Hepatocyte (in vitro differentiated cells): ENCODE measurements at regions not wholly inside any gene's neighbourhood (a gene's known extent, or its start where the extent isn't known, plus 50 kb on each side); places are given as distances from the start of the nearest gene placed in this dataset.

ENCODE experiments used
- DNase-seq: peaks from one replicate; pipeline ENCODE4 v3.0.0-alpha.2; 2016; ENCODE audit warnings: low spot score
- H2AFZ ChIP-seq: fragments of 200-600 bp; sonication (generic); 2 replicates; pipeline ENCODE4 v1.6.0; 2016; ENCODE audit warnings: antibody characterized with exemption, mild to moderate bottlenecking
- H3K27ac ChIP-seq: fragments of 200-600 bp; sonication (generic); 2 replicates; pipeline ENCODE4 v1.5.1; 2016; ENCODE audit warnings: mild to moderate bottlenecking
- H3K27me3 ChIP-seq: fragments of 200-600 bp; sonication (generic); 2 replicates; pipeline ENCODE4 v1.6.1; 2016
- H3K36me3 ChIP-seq: fragments of 200-600 bp; sonication (generic); replicated peaks from 2 replicates; pipeline ENCODE4 v1.5.1; 2016; ENCODE audit warnings: low read depth; ENCODE audit not compliant: insufficient read depth
- H3K4me1 ChIP-seq: fragments of 200-600 bp; sonication (generic); 2 replicates; pipeline ENCODE4 v1.5.1; 2016; ENCODE audit warnings: mild to moderate bottlenecking, moderate library complexity; ENCODE audit not compliant: insufficient read depth
- H3K4me2 ChIP-seq: fragments of 200-600 bp; sonication (generic); 2 replicates; pipeline ENCODE4 v1.6.0; 2016
- H3K4me3 ChIP-seq: fragments of 200-600 bp; sonication (generic); 2 replicates; pipeline ENCODE4 v1.5.1; 2016; ENCODE audit warnings: mild to moderate bottlenecking
- H3K79me2 ChIP-seq: fragments of 200-600 bp; sonication (generic); 2 replicates; pipeline ENCODE4 v1.6.0; 2017; ENCODE audit warnings: mild to moderate bottlenecking
- H3K9me2 ChIP-seq: fragments of 200-600 bp; sonication (generic); replicated peaks from 2 replicates; pipeline ENCODE4 v1.6.0; 2017; ENCODE audit warnings: mild to moderate bottlenecking; ENCODE audit not compliant: insufficient read depth
- H3K9me3 ChIP-seq: fragments of 200-600 bp; sonication (generic); 2 replicates; pipeline ENCODE4 v1.5.1; 2016; ENCODE audit warnings: low read depth, mild to moderate bottlenecking
- H4K20me1 ChIP-seq: fragments of 200-600 bp; sonication (generic); 2 replicates; pipeline ENCODE4 v1.6.0; 2016; ENCODE audit warnings: mild to moderate bottlenecking; ENCODE audit not compliant: insufficient read depth, poor library complexity, severe bottlenecking
- EZH2 ChIP-seq: fragments of 200-600 bp; sonication (generic); IDR thresholded peaks from 2 replicates; pipeline ENCODE4 v1.6.1; 2016; ENCODE audit warnings: antibody characterized with exemption, mild to moderate bottlenecking, borderline replicate concordance
- EZH2phosphoT487 ChIP-seq: fragments of 200-600 bp; sonication (generic); IDR thresholded peaks from one replicate; pipeline ENCODE4 v1.6.1; 2018; ENCODE audit warnings: antibody characterized with exemption, mild to moderate bottlenecking, low read depth, moderate library complexity; ENCODE audit not compliant: unreplicated experiment, severe bottlenecking
- WGBS: methylation state at CpG from one replicate; pipeline ENCODE4 v1.1.6; 2016; ENCODE audit warnings: low lambda C conversion rate; ENCODE audit errors: missing lambda C conversion rate; 5-methylcytosine and 5-hydroxymethylcytosine counted together
- TF ChIP-seq, protein P1 (sequence below): fragments of 200-600 bp; sonication (generic); IDR thresholded peaks from 2 replicates; pipeline ENCODE4 v1.5.1; 2016; ENCODE audit warnings: antibody characterized with exemption, mild to moderate bottlenecking; ENCODE audit not compliant: poor library complexity

DNA sequence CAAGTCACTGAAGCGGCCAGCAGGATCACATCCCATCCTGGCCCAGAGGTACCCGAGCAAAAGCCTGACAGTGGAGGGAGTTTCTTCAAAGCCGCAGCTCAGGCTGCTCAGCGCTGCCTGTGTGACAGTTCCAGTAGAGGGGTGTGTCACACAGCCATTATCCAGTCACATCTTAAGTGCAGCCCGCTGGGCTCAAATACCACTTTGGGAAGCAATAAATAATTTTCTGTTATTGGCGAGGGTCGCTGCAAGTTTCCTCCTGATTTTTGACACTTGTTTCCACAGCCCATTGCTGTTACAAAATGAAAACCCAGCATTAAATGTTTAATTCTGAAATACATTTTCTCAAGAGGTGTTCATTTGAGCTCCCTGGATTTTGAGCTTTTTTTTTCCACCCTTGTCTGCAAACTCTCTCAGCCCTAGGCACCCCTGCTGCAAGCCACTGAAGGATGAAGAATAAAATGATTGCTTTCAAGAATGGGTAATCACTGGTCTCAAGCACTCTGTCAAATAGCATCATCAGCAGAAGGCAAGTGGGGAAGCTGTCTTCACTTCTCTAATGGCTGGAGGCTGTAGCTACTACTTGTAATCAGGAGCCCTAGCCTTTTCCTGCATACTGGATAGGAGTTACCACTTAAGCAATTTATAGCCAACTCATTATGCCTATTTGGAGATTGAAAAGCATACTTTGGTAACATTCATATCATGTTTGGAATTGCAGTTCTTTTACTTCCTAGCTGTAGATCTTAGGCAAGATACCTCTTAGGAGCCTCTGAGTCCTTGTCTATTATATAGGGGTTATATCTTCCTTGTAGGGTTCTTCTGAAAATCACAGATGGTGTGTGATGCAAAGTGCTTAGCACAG lies 373.7 kb downstream of the METTL15 start:
- no peak overlapping the region for H3K4me2 ChIP-seq
- no peaks in the 10 kb centered on the region for H3K9me3 ChIP-seq
- no peaks in the 10 kb centered on the region for H3K9me2 ChIP-seq
- no peaks in the 10 kb centered on the region for H3K27me3 ChIP-seq
- H3K4me3 ChIP-seq = no peak overlapping the region
- no peak for DNase-seq
- no peak overlapping the region for H3K27ac ChIP-seq
- TF ChIP-seq EZH2 (no peak), EZH2phosphoT487 (no peak)
- TF ChIP-seq, protein P1, sequence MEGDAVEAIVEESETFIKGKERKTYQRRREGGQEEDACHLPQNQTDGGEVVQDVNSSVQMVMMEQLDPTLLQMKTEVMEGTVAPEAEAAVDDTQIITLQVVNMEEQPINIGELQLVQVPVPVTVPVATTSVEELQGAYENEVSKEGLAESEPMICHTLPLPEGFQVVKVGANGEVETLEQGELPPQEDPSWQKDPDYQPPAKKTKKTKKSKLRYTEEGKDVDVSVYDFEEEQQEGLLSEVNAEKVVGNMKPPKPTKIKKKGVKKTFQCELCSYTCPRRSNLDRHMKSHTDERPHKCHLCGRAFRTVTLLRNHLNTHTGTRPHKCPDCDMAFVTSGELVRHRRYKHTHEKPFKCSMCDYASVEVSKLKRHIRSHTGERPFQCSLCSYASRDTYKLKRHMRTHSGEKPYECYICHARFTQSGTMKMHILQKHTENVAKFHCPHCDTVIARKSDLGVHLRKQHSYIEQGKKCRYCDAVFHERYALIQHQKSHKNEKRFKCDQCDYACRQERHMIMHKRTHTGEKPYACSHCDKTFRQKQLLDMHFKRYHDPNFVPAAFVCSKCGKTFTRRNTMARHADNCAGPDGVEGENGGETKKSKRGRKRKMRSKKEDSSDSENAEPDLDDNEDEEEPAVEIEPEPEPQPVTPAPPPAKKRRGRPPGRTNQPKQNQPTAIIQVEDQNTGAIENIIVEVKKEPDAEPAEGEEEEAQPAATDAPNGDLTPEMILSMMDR = no peak
- no peak overlapping the region for H2AFZ ChIP-seq
- H3K36me3 ChIP-seq = no peaks in the 10 kb centered on the region
- H3K79me2 ChIP-seq = no peaks in the 10 kb centered on the region
- H3K4me1 ChIP-seq = no peaks in the 10 kb centered on the region
- H4K20me1 ChIP-seq = no peaks in the 10 kb centered on the region
- WGBS = 80% methylated on average over 7 of the region's 7 CpGs

DNA sequence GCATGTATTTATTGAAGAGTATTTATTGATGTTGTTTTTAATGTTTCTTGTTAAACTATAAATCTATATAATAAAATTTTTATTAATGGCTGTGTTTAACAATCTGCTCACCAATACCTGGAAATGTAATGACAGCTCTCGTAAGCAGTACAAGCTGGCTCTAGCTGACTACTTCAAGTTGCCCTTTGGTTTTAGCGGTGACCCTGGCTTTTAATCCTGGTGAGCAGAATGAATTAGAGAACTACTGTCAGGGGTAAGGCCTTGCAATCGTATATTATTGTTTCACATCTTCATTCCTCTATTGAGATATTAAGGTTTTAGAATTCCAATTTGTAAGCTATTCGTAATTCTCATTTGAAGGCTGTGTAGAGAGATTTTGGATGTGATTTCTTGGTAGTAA lies 372.2 kb downstream of the METTL15 start:
- no peaks in the 10 kb centered on the region for H3K9me3 ChIP-seq
- DNase-seq = no peak
- WGBS = 88% methylated on average over 4 of the region's 4 CpGs
- no peak overlapping the region for H2AFZ ChIP-seq
- no peaks in the 10 kb centered on the region for H3K27me3 ChIP-seq
- H3K79me2 ChIP-seq = no peaks in the 10 kb centered on the region
- H3K36me3 ChIP-seq = no peaks in the 10 kb centered on the region
- H4K20me1 ChIP-seq = no peaks in the 10 kb centered on the region
- H3K4me3 ChIP-seq = no peak overlapping the region
- H3K4me2 ChIP-seq = no peak overlapping the region
- no peaks in the 10 kb centered on the region for H3K9me2 ChIP-seq
- H3K27ac ChIP-seq = no peak overlapping the region
- H3K4me1 ChIP-seq = no peaks in the 10 kb centered on the region
- TF ChIP-seq, protein P1 = no peak
- TF ChIP-seq EZH2 (no peak), EZH2phosphoT487 (no peak)

DNA sequence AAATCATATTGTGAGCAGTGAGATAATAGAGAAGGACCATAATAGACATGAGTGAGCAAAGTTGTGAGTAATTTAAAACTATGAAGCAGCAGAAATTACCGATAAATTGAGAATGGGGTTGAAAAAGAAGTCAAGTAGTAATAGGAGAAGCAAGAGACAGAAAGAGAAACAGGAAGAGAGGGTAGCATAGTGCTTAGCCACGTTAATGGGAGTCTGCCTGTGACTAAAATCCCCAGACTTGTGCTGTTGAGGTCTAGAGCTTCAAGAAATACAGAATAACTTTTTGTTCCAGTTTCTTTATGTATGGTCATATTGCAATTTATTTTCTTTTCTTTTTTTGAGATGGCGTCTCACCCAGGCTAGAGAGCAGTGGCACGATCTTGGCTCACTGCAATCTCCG lies 368.7 kb downstream of the METTL15 start:
- Histone ChIP-seq H3K9me2 (no peaks in the 10 kb centered on the region), H2AFZ (no peak overlapping the region), H3K36me3 (no peaks in the 10 kb centered on the region), H3K9me3 (no peaks in the 10 kb centered on the region), H3K27me3 (no peaks in the 10 kb centered on the region), H3K4me3 (no peak overlapping the region), H3K27ac (no peak overlapping the region), H4K20me1 (no peaks in the 10 kb centered on the region), H3K4me1 (no peaks in the 10 kb centered on the region), H3K4me2 (no peak overlapping the region), H3K79me2 (no peaks in the 10 kb centered on the region)
- DNase-seq = no peak
- whole genome bisulfite sequencing = 93% methylated on average over 5 of the region's 5 CpGs
- TF ChIP-seq EZH2phosphoT487 (no peak), EZH2 (no peak)
- TF ChIP-seq, protein P1 = no peak
